Upper lobe of left lung (tissue), 6 donors: ENCODE measurements at regions not wholly inside any gene's neighbourhood (a gene's known extent, or its start where the extent isn't known, plus 50 kb on each side); places are given as distances from the start of the nearest gene placed in this dataset.

Source experiments
- ATAC-seq, 2 donors: fragments of 200-7000 bp; cut with Tn5 transposase; one replicate each; pipeline ENCODE4 v1.9.1; 2022; ENCODE audit warnings: mild to moderate bottlenecking in 2 of 2, moderate library complexity in 2 of 2; ENCODE audit not compliant: low FRiP score in 2 of 2
- DNase-seq, 2 donors: peaks; one replicate each; pipeline ENCODE4 v3.0.0-alpha.2; 2019 to 2020
- H3K27ac ChIP-seq, 4 donors: fragments of 200-600 bp; sonication (generic); one replicate each; pipeline ENCODE4 v1.5.1; 2016 to 2019
- H3K27me3 ChIP-seq, 4 donors: fragments of 200-600 bp; sonication (generic); one replicate each; pipeline ENCODE4 v1.5.1; 2017 to 2019
- H3K36me3 ChIP-seq, 4 donors: fragments of 200-600 bp; sonication (generic); one replicate each; pipeline ENCODE4 v1.5.1; 2016 to 2019
- H3K4me1 ChIP-seq, 4 donors: fragments of 200-600 bp; sonication (generic); one replicate each; pipeline ENCODE4 v1.5.1; 2018 to 2019
- H3K4me3 ChIP-seq, 4 donors: fragments of 200-600 bp; sonication (generic); one replicate each; pipeline ENCODE4 v1.5.1; 2017 to 2019; ENCODE audit warnings: mild to moderate bottlenecking in 2 of 4, moderate library complexity in 1 of 4
- H3K9me3 ChIP-seq, 4 donors: fragments of 200-600 bp; sonication (generic); one replicate each; pipeline ENCODE4 v1.5.1; 2018 to 2019
- CTCF ChIP-seq, 6 experiments: fragments of 450-650 bp in 4 of 6; fragments of 200-600 bp in 2 of 6; sonication (generic) in 2 of 6; IDR thresholded peaks; one replicate each; pipeline ENCODE4 v1.5.1; 2016 to 2019; ENCODE audit warnings: antibody characterized with exemption in 6 of 6
- EP300 ChIP-seq, 4 donors: sonication (generic); formaldehyde crosslinking; IDR thresholded peaks; one replicate each; pipeline ENCODE4 v1.5.1; 2017; ENCODE audit warnings: antibody characterized with exemption in 4 of 4, control low read depth in 2 of 4
- POLR2A ChIP-seq, 4 donors: fragments of 450-650 bp; IDR thresholded peaks; one replicate each; pipeline ENCODE4 v1.5.1; 2016 to 2017; ENCODE audit warnings: antibody characterized with exemption in 4 of 4, mild to moderate bottlenecking in 2 of 4
- POLR2AphosphoS5 ChIP-seq, 2 donors: sonication (generic); formaldehyde crosslinking; IDR thresholded peaks; one replicate each; pipeline ENCODE4 v1.5.1; 2017; ENCODE audit warnings: antibody characterized with exemption in 2 of 2
- WGBS, 2 donors: methylation state at CpG; one replicate each; pipeline ENCODE4 v1.1.5; 2017 to 2018; 5-methylcytosine and 5-hydroxymethylcytosine counted together
- donor health status: DM: no; HTN: no; CAD: no; lungs with moderate emphysema.
- donor health status: DM: no; HTN: yes; CAD: no; lungs with severe emphysema.

- DNase-seq (peak in 1 of 2 donors; percentile 82), ATAC-seq (peak; percentile 35 to 63)
- Histone ChIP-seq H3K27me3 (no peaks in the 10 kb centered on the region), H3K4me3 (peak overlapping the region in 2 of 4 donors; percentile 23 to 29), H3K9me3 (no peaks in the 10 kb centered on the region), H3K27ac (peak overlapping the region; percentile 60 to 83 (median 72)), H3K36me3 (no peaks in the 10 kb centered on the region), H3K4me1 (peaks cover 0 to 4% (median 2%) of the 10 kb centered on the region in 4 donors)
- WGBS, 2 donors = 60 to 75% methylated on average over 27 of the region's 27 CpGs
- no peak for TF ChIP-seq CTCF (IDR thresholded peaks at IDR 0.05)
- no peak for TF ChIP-seq POLR2A (IDR thresholded peaks at IDR 0.05)
- TF ChIP-seq POLR2AphosphoS5 (IDR thresholded peaks at IDR 0.05) = no peak
- no peak for TF ChIP-seq EP300 (IDR thresholded peaks at IDR 0.05)
Measured at GRCh38 chr13:33610438-33611120, 207.4 kb upstream of the RFC3 start.

- peak; percentile 51 to 80 for ATAC-seq
- Histone ChIP-seq H3K36me3 (no peaks in the 10 kb centered on the region), H3K27ac (peak overlapping the region; percentile 60 to 83 (median 72)), H3K4me1 (peaks cover 0 to 4% (median 2%) of the 10 kb centered on the region in 4 donors), H3K9me3 (no peaks in the 10 kb centered on the region), H3K27me3 (no peaks in the 10 kb centered on the region), H3K4me3 (peak overlapping the region in 2 of 4 donors; percentile 23 to 29)
- TF ChIP-seq POLR2A (IDR thresholded peaks at IDR 0.05) = no peak
- no peak for TF ChIP-seq EP300 (IDR thresholded peaks at IDR 0.05)
- no peak for TF ChIP-seq POLR2AphosphoS5 (IDR thresholded peaks at IDR 0.05)
- no peak for TF ChIP-seq CTCF (IDR thresholded peaks at IDR 0.05)
- DNase-seq = peak in 1 of 2 donors; percentile 26
- WGBS, 2 donors = 62% methylated on average over 14 of the region's 14 CpGs
Measured at GRCh38 chr13:33611121-33611805, 206.7 kb upstream of the RFC3 start.

- Histone ChIP-seq H3K9me3 (no peaks in the 10 kb centered on the region), H3K27me3 (no peaks in the 10 kb centered on the region), H3K27ac (no peak overlapping the region), H3K36me3 (no peaks in the 10 kb centered on the region), H3K4me3 (no peak overlapping the region), H3K4me1 (peaks cover 0 to 4% (median 2%) of the 10 kb centered on the region in 4 donors)
- DNase-seq (no peak), ATAC-seq (no peak)
- TF ChIP-seq CTCF (IDR thresholded peaks at IDR 0.05) = no peak
- TF ChIP-seq EP300 (IDR thresholded peaks at IDR 0.05) = no peak
- no peak for TF ChIP-seq POLR2AphosphoS5 (IDR thresholded peaks at IDR 0.05)
- TF ChIP-seq POLR2A (IDR thresholded peaks at IDR 0.05) = no peak
- WGBS, 2 donors = 81 to 82% methylated on average over 4 of the region's 4 CpGs
Measured at GRCh38 chr13:33612641-33613638, 205.0 kb upstream of the RFC3 start.

GRCh38 chr13:33615436-33615835 lies 202.5 kb upstream of the RFC3 start:
- WGBS, 2 donors = 81 to 83% methylated on average over 2 of the region's 2 CpGs
- TF ChIP-seq POLR2AphosphoS5 (IDR thresholded peaks at IDR 0.05) = no peak
- no peak for TF ChIP-seq POLR2A (IDR thresholded peaks at IDR 0.05)

More at GRCh38 chr13:33615436-33615835, 202.5 kb upstream of the RFC3 start:
- Histone ChIP-seq H3K27me3 (no peaks in the 10 kb centered on the region), H3K9me3 (no peaks in the 10 kb centered on the region), H3K4me1 (peaks cover 0 to 4% (median 2%) of the 10 kb centered on the region in 4 donors), H3K36me3 (no peaks in the 10 kb centered on the region), H3K4me3 (no peak overlapping the region), H3K27ac (no peak overlapping the region)
- DNase-seq (no peak), ATAC-seq (no peak)
